H1 (cell line): ENCODE measurements at regions not wholly inside any gene's neighbourhood (a gene's known extent, or its start where the extent isn't known, plus 50 kb on each side); places are given as distances from the start of the nearest gene placed in this dataset.

ENCODE experiments used
- EZH2 ChIP-seq: fragments of 200-600 bp; sonication (generic); IDR thresholded peaks from 2 replicates; pipeline ENCODE4 v1.7.1; 2012; ENCODE audit warnings: low read depth, mild to moderate bottlenecking, moderate library complexity, low read length, inconsistent platforms; ENCODE audit not compliant: severe bottlenecking
- NRF1 ChIP-seq: IDR thresholded peaks from 2 replicates; pipeline ENCODE4 v1.6.1; 2011; ENCODE audit warnings: mild to moderate bottlenecking, low read depth, low read length, improper control_type of control experiment
- POLR2AphosphoS5 ChIP-seq: IDR thresholded peaks from 2 replicates; pipeline ENCODE4 v1.6.1; 2011; ENCODE audit warnings: low read depth, low read length
- RBBP5 ChIP-seq: IDR thresholded peaks from 2 replicates; pipeline ENCODE4 v1.7.1; 2012; ENCODE audit warnings: low read depth, mild to moderate bottlenecking, inconsistent platforms, low read length, moderate library complexity, borderline replicate concordance
- TCF12 ChIP-seq: IDR thresholded peaks from 2 replicates; pipeline ENCODE4 v1.6.1; 2011; ENCODE audit warnings: low read depth, mild to moderate bottlenecking, low read length
- YY1 ChIP-seq: IDR thresholded peaks from 2 replicates; pipeline ENCODE4 v1.6.1; 2011; ENCODE audit warnings: low read depth, mild to moderate bottlenecking, low read length
- ZNF274 ChIP-seq: IDR thresholded peaks from 2 replicates; pipeline ENCODE4 v1.7.0; 2012; ENCODE audit warnings: low read length, borderline replicate concordance; ENCODE audit errors: extremely low read depth
- TF ChIP-seq, protein P1 (sequence below), 3 experiments: IDR thresholded peaks; 1 replicate in 2 of 3; 2 replicates in 1 of 3; pipeline versions ENCODE4 v1.5.1 to v1.6.1; 2011; ENCODE audit warnings: low read length in 3 of 3, mild to moderate bottlenecking in 3 of 3, inconsistent platforms in 2 of 3, low read depth in 1 of 3, moderate library complexity in 1 of 3; ENCODE audit not compliant: insufficient read depth in 1 of 3; ENCODE audit errors: control extremely low read depth in 1 of 3

DNA sequence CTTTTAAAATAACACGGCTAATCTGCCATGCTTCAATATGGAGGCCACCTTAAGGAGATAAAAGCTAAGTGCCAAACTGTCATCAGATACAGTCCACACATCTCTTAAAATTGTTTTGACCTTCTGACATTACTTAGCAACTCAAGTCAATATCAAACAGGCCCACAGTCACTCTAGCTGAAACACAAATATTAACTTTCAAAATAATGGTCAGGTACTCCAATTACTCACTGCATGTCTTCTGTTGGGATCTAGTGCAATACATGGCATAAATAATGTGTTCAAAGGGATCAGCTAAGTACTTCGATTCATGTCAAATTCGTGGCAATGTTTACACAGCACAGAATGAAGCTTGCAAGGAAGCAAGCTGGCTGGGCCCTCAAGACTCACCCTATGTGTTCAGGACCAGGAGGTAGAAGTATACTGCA, 133.9 kb upstream of the BEND6 start:
- TF ChIP-seq, protein P1, sequence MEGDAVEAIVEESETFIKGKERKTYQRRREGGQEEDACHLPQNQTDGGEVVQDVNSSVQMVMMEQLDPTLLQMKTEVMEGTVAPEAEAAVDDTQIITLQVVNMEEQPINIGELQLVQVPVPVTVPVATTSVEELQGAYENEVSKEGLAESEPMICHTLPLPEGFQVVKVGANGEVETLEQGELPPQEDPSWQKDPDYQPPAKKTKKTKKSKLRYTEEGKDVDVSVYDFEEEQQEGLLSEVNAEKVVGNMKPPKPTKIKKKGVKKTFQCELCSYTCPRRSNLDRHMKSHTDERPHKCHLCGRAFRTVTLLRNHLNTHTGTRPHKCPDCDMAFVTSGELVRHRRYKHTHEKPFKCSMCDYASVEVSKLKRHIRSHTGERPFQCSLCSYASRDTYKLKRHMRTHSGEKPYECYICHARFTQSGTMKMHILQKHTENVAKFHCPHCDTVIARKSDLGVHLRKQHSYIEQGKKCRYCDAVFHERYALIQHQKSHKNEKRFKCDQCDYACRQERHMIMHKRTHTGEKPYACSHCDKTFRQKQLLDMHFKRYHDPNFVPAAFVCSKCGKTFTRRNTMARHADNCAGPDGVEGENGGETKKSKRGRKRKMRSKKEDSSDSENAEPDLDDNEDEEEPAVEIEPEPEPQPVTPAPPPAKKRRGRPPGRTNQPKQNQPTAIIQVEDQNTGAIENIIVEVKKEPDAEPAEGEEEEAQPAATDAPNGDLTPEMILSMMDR (IDR thresholded peaks at IDR 0.05; ENCODE audit: control extremely low read depth in 1 of 3, insufficient read depth in 1 of 3, low read depth in 1 of 3, low read length in 3 of 3): no peak
- no peak for TF ChIP-seq EZH2
- TF ChIP-seq TCF12: no peak
- TF ChIP-seq NRF1: no peak
- TF ChIP-seq YY1: no peak
- TF ChIP-seq POLR2AphosphoS5: no peak
- TF ChIP-seq ZNF274: no peak
- TF ChIP-seq RBBP5: no peak
